PC-3 (cell line): ENCODE measurements at regions not wholly inside any gene's neighbourhood (a gene's known extent, or its start where the extent isn't known, plus 50 kb on each side); places are given as distances from the start of the nearest gene placed in this dataset.

Source experiments
- ATAC-seq: fragments of 200-7000 bp; cut with Tn5 transposase; 2 replicates; pipeline ENCODE4 v1.9.1; 2020; ENCODE audit warnings: mild to moderate bottlenecking, moderate library complexity
- BruUV-seq: library from RNA; stranded (reverse); fragments of 400-500 nt; replicated peaks from 2 replicates; lab custom pipeline; 2021; lab: Mats Ljungman, UMichigan
- CTCF ChIA-PET: fragments of 300-600 bp; sonication (Branson Sonifier 250); formaldehyde crosslinking; loops from one replicate; lab custom pipeline; 2022; ENCODE audit warnings: antibody characterized with exemption; lab: Charles Lee
- POLR2A ChIA-PET: fragments of 300-600 bp; sonication (Branson Sonifier 250); formaldehyde crosslinking; loops from one replicate; lab custom pipeline; 2022; ENCODE audit warnings: antibody characterized with exemption; ENCODE audit not compliant: unreplicated experiment; lab: Charles Lee
- DNase-seq: peaks from one replicate; pipeline ENCODE4 v3.0.0-alpha.2; 2015
- H2AFZ ChIP-seq: fragments of 300-600 bp; sonication (generic); 2 replicates; pipeline ENCODE4 v1.6.0; 2016; ENCODE audit warnings: antibody characterized with exemption, low read length
- H3F3A ChIP-seq: fragments of 300-600 bp; sonication (generic); one replicate; pipeline ENCODE4 v1.6.0; 2017; ENCODE audit warnings: antibody characterized with exemption, low read length, control low read depth, mild to moderate bottlenecking; ENCODE audit not compliant: unreplicated experiment
- H3K27ac ChIP-seq: fragments of 300-600 bp; sonication (generic); 2 replicates; pipeline ENCODE4 v1.5.1; 2016; ENCODE audit warnings: mild to moderate bottlenecking, low read length
- H3K27me3 ChIP-seq: fragments of 300-600 bp; sonication (generic); 2 replicates; pipeline ENCODE4 v1.6.1; 2016; ENCODE audit warnings: low read length, mixed read lengths
- H3K36me3 ChIP-seq: fragments of 300-600 bp; sonication (generic); 2 replicates; pipeline ENCODE4 v1.6.1; 2016; ENCODE audit warnings: low read depth, mixed run types, low read length, mixed read lengths
- H3K4me1 ChIP-seq: fragments of 300-600 bp; sonication (generic); 2 replicates; pipeline ENCODE4 v1.5.1; 2016; ENCODE audit warnings: low read length; ENCODE audit not compliant: insufficient read depth
- H3K4me2 ChIP-seq: fragments of 300-600 bp; sonication (generic); 2 replicates; pipeline ENCODE4 v1.6.0; 2016; ENCODE audit warnings: low read length
- H3K4me3 ChIP-seq: fragments of 300-600 bp; sonication (generic); 2 replicates; pipeline ENCODE4 v1.5.1; 2016; ENCODE audit warnings: mild to moderate bottlenecking, low read length, mixed read lengths
- H3K79me2 ChIP-seq: fragments of 300-600 bp; sonication (generic); 2 replicates; pipeline ENCODE4 v1.6.1; 2017; ENCODE audit warnings: low read length, mixed read lengths
- H3K9ac ChIP-seq: fragments of 300-600 bp; sonication (generic); 2 replicates; pipeline ENCODE4 v1.6.0; 2016; ENCODE audit warnings: mild to moderate bottlenecking, low read length
- H3K9me2 ChIP-seq: fragments of 300-600 bp; sonication (generic); replicated peaks from 2 replicates; pipeline ENCODE4 v1.6.1; 2016; ENCODE audit warnings: mixed run types, low read length, mixed read lengths
- H3K9me3 ChIP-seq: fragments of 300-600 bp; sonication (generic); 2 replicates; pipeline ENCODE4 v1.6.1; 2016; ENCODE audit warnings: low read length, mixed read lengths
- H4K20me1 ChIP-seq: fragments of 300-600 bp; sonication (generic); 2 replicates; pipeline ENCODE4 v1.6.1; 2016; ENCODE audit warnings: low read length, mixed read lengths
- CTCF ChIP-seq: fragments of 300-600 bp; sonication (generic); conservative IDR thresholded peaks from 2 replicates; pipeline ENCODE4 v1.5.1; 2017; ENCODE audit warnings: antibody characterized with exemption, low read depth, mild to moderate bottlenecking, low read length
- EZH2 ChIP-seq: fragments of 300-600 bp; sonication (generic); IDR thresholded peaks from one replicate; pipeline ENCODE4 v1.6.1; 2017; ENCODE audit warnings: antibody characterized with exemption, mild to moderate bottlenecking, low read length; ENCODE audit not compliant: unreplicated experiment
- EZH2phosphoT487 ChIP-seq: fragments of 300-600 bp; sonication (generic); IDR thresholded peaks from 2 replicates; pipeline ENCODE4 v1.6.1; 2018; ENCODE audit warnings: mild to moderate bottlenecking, antibody characterized with exemption, low read length, borderline replicate concordance
- intact Hi-C: fragments of 100-400 bp; cut with micrococcal nuclease; formaldehyde crosslinking; loops from 2 replicates; pipeline ENCODE4 v1.9.0; 2023

GRCh38 chr2:226198956-226199355 lies 600.7 kb downstream of the IRS1 start:
- no TSS peak for BruUV-seq

GRCh38 chr2:226190479-226191252 lies 609.0 kb downstream of the IRS1 start:
- Histone ChIP-seq H3K9ac (no peak overlapping the region), H3K4me3 (no peak overlapping the region), H3K27ac (no peak overlapping the region), H3F3A (peaks cover 7% of the 10 kb centered on the region), H4K20me1 (no peaks in the 10 kb centered on the region), H3K4me2 (no peak overlapping the region), H3K9me3 (no peaks in the 10 kb centered on the region), H3K36me3 (no peaks in the 10 kb centered on the region), H3K9me2 (no peaks in the 10 kb centered on the region), H3K4me1 (peaks cover 25% of the 10 kb centered on the region), H3K79me2 (no peaks in the 10 kb centered on the region), H3K27me3 (no peaks in the 10 kb centered on the region), H2AFZ (no peak overlapping the region)
- DNase-seq = peak; percentile 25
- no TSS peak for BruUV-seq
- no peak for ATAC-seq
- POLR2A ChIA-PET = no interaction called here
- intact Hi-C loops = no loop called here
- TF ChIP-seq EZH2 (no peak), EZH2phosphoT487 (no peak), CTCF (no peak)
- CTCF ChIA-PET = no interaction called here

More at GRCh38 chr2:226198956-226199355, 600.7 kb downstream of the IRS1 start:
- Histone ChIP-seq H4K20me1 (no peaks in the 10 kb centered on the region), H3K79me2 (no peaks in the 10 kb centered on the region), H2AFZ (no peak overlapping the region), H3K9ac (no peak overlapping the region), H3K9me2 (no peaks in the 10 kb centered on the region), H3K4me3 (no peak overlapping the region), H3K36me3 (no peaks in the 10 kb centered on the region), H3K4me1 (no peaks in the 10 kb centered on the region), H3F3A (no peaks in the 10 kb centered on the region), H3K27ac (no peak overlapping the region), H3K4me2 (no peak overlapping the region), H3K27me3 (no peaks in the 10 kb centered on the region), H3K9me3 (no peaks in the 10 kb centered on the region)
- intact Hi-C loops = no loop called here
- no peak for DNase-seq
- CTCF ChIA-PET = no interaction called here
- POLR2A ChIA-PET = no interaction called here
- no peak for ATAC-seq
- TF ChIP-seq EZH2 = no peak
- TF ChIP-seq CTCF = no peak
- no peak for TF ChIP-seq EZH2phosphoT487

GRCh38 chr2:226189061-226189460 lies 610.6 kb downstream of the IRS1 start:
- peaks cover 6% of the 10 kb centered on the region for H3K79me2 ChIP-seq
- H3K27me3 ChIP-seq = no peaks in the 10 kb centered on the region
- no peaks in the 10 kb centered on the region for H3K9me3 ChIP-seq
- intact Hi-C loops = loop anchor here (5.0 to 10.0 kb wide), 2 partner anchors 238 to 294 kb away; no protein-coding TSS in a partner anchor
- DNase-seq (no peak), ATAC-seq (no peak)
- no peak overlapping the region for H3K4me3 ChIP-seq
- TF ChIP-seq EZH2phosphoT487 (no peak), CTCF (no peak), EZH2 (no peak)
- H3K9ac ChIP-seq = no peak overlapping the region
- POLR2A ChIA-PET = no interaction called here
- no peaks in the 10 kb centered on the region for H3K9me2 ChIP-seq
- H3F3A ChIP-seq = peaks cover 12% of the 10 kb centered on the region
- no peak overlapping the region for H3K27ac ChIP-seq
- H3K4me2 ChIP-seq = no peak overlapping the region
- CTCF ChIA-PET = no interaction called here
- H3K36me3 ChIP-seq = no peaks in the 10 kb centered on the region
- no peak overlapping the region for H2AFZ ChIP-seq
- no peaks in the 10 kb centered on the region for H4K20me1 ChIP-seq
- no TSS peak for BruUV-seq
- H3K4me1 ChIP-seq = peaks cover 40% of the 10 kb centered on the region
